GM12878 (cell line): ENCODE measurements at regions not wholly inside any gene's neighbourhood (a gene's known extent, or its start where the extent isn't known, plus 50 kb on each side); places are given as distances from the start of the nearest gene placed in this dataset.

Source experiments
- ATAC-seq: fragments of 200-7000 bp; cut with Tn5 transposase; 3 replicates; pipeline ENCODE4 v1.9.1; 2020; ENCODE audit warnings: mild to moderate bottlenecking, moderate library complexity
- BruUV-seq: library from RNA; stranded (reverse); fragments of 400-500 nt; replicated peaks from 2 replicates; lab custom pipeline; 2021; lab: Mats Ljungman, UMichigan
- CTCF ChIA-PET: fragments of 300-600 bp; sonication (Branson Sonifier 250); formaldehyde crosslinking; extraction: SDS; loops from one replicate; lab custom pipeline; 2021; ENCODE audit warnings: inconsistent platforms; lab: Yijun Ruan, JAX
- POLR2A ChIA-PET: fragments of 350-600 bp; formaldehyde crosslinking; extraction: SDS; loops from one replicate; lab custom pipeline; 2021; ENCODE audit warnings: inconsistent platforms; lab: Charles Lee
- RAD21 ChIA-PET: fragments of 300-600 bp; sonication (Branson Sonifier 250); formaldehyde crosslinking; loops from one replicate; lab custom pipeline; 2023; ENCODE audit warnings: antibody characterized with exemption; ENCODE audit not compliant: unreplicated experiment; lab: Charles Lee
- SMC1A ChIA-PET: fragments of 300-600 bp; sonication (Branson Sonifier 250); formaldehyde crosslinking; loops from one replicate; lab custom pipeline; 2023; ENCODE audit not compliant: unreplicated experiment, uncharacterized antibody; lab: Charles Lee
- DNase-seq: peaks from one replicate; pipeline ENCODE4 v3.0.0-alpha.2; 2011; ENCODE audit warnings: low read depth, low spot score
- FAIRE-seq: peaks from 3 replicates; lab custom pipeline; 2011; peaks lifted over from hg19 to GRCh38; lab: Jason Lieb, UNC
- H2AFZ ChIP-seq: 2 replicates; pipeline ENCODE4 v1.6.0; 2011; ENCODE audit warnings: low read depth, low read length, control low read depth; ENCODE audit not compliant: control insufficient read depth
- H3K27ac ChIP-seq: 2 replicates; pipeline ENCODE4 v1.5.1; 2011; ENCODE audit warnings: control low read depth; ENCODE audit not compliant: control insufficient read depth, insufficient read depth
- H3K27me3 ChIP-seq, 2 experiments: replicated peaks in 1 of 2; 2 replicates each; pipeline versions ENCODE4 v1.6.0 to v1.6.1; 2011; ENCODE audit warnings: low read length in 1 of 2; ENCODE audit not compliant: control insufficient read depth in 2 of 2, insufficient read depth in 2 of 2
- H3K36me3 ChIP-seq, 2 experiments: 2 replicates each; pipeline ENCODE4 v1.5.1; 2011; ENCODE audit warnings: low read length in 1 of 2; ENCODE audit not compliant: control insufficient read depth in 2 of 2, insufficient read depth in 2 of 2
- H3K4me1 ChIP-seq: 2 replicates; pipeline ENCODE4 v1.6.1; 2011; ENCODE audit warnings: mild to moderate bottlenecking, low read length, moderate library complexity, mixed read lengths; ENCODE audit not compliant: control insufficient read depth, insufficient read depth
- H3K4me2 ChIP-seq: 2 replicates; pipeline ENCODE4 v1.6.0; 2011; ENCODE audit warnings: control low read depth; ENCODE audit not compliant: control insufficient read depth, insufficient read depth
- H3K4me3 ChIP-seq: fragments of 200-600 bp; sonication (generic); 2 replicates; pipeline ENCODE4 v1.5.1; 2016
- H3K79me2 ChIP-seq: 2 replicates; pipeline ENCODE4 v1.6.0; 2011; ENCODE audit warnings: low read length; ENCODE audit not compliant: control insufficient read depth, insufficient read depth
- H3K9ac ChIP-seq: 2 replicates; pipeline ENCODE4 v1.8.0; 2011; ENCODE audit warnings: low read length, control low read depth, mixed read lengths; ENCODE audit not compliant: control insufficient read depth, insufficient read depth
- H3K9me3 ChIP-seq: replicated peaks from 3 replicates; pipeline ENCODE4 v1.5.1; 2011; ENCODE audit warnings: mild to moderate bottlenecking, low read length; ENCODE audit not compliant: control insufficient read depth, insufficient read depth
- H4K20me1 ChIP-seq: 2 replicates; pipeline ENCODE4 v1.6.0; 2011; ENCODE audit not compliant: control insufficient read depth, insufficient read depth
- ETV6 ChIP-seq, 2 experiments: fragments of 450-650 bp in 1 of 2; IDR thresholded peaks in 1 of 2; conservative IDR thresholded peaks in 1 of 2; 2 replicates each; pipeline ENCODE4 v1.6.1; 2014; ENCODE audit warnings: antibody characterized with exemption in 1 of 2, borderline replicate concordance in 1 of 2, low read depth in 1 of 2, mild to moderate bottlenecking in 1 of 2, moderate library complexity in 1 of 2
- IKZF1 ChIP-seq: fragments of 450-650 bp; conservative IDR thresholded peaks from 2 replicates; pipeline ENCODE4 v1.6.1; 2017; ENCODE audit warnings: antibody characterized with exemption, mild to moderate bottlenecking
- MXI1 ChIP-seq: fragments of 150-350 bp; IDR thresholded peaks from 2 replicates; pipeline ENCODE4 v1.6.1; 2011; ENCODE audit warnings: low read depth, mild to moderate bottlenecking, inconsistent platforms, low read length, improper control_type of control experiment
- NBN ChIP-seq: fragments of 450-650 bp; IDR thresholded peaks from 2 replicates; pipeline ENCODE4 v1.6.1; 2016
- SMAD5 ChIP-seq: IDR thresholded peaks from 2 replicates; pipeline ENCODE4 v1.6.1; 2016; ENCODE audit warnings: antibody characterized with exemption, low read depth
- SUPT20H ChIP-seq: IDR thresholded peaks from 2 replicates; pipeline ENCODE4 v1.6.1; 2011; ENCODE audit warnings: low read depth, mild to moderate bottlenecking, low read length, moderate library complexity, borderline replicate concordance; ENCODE audit not compliant: control insufficient read depth
- ZNF384 ChIP-seq: IDR thresholded peaks from 2 replicates; pipeline ENCODE4 v1.6.1; 2012; ENCODE audit warnings: low read depth, mild to moderate bottlenecking, low read length, improper control_type of control experiment, borderline replicate concordance
- ZSCAN29 ChIP-seq: fragments of 450-650 bp; IDR thresholded peaks from 2 replicates; pipeline ENCODE4 v1.6.1; 2017; ENCODE audit warnings: mild to moderate bottlenecking, moderate library complexity
- WGBS: methylation state at CpG from one replicate; pipeline ENCODE4 v1.1.6; 2016; ENCODE audit warnings: low lambda C conversion rate; ENCODE audit not compliant: insufficient replicate concordance, insufficient coverage; ENCODE audit errors: missing lambda C conversion rate; 5-methylcytosine and 5-hydroxymethylcytosine counted together
- in situ Hi-C: fragments of 300-500 bp; cut with MboI; formaldehyde crosslinking; loops from 9 replicates; pipeline ENCODE4 v1.14.3; 2018; ENCODE audit warnings: mixed read lengths
- intact Hi-C: fragments of 100-400 bp; cut with micrococcal nuclease; formaldehyde crosslinking; loops from one replicate; pipeline ENCODE4 v1.14.2; 2022; ENCODE audit not compliant: unreplicated experiment
- TF ChIP-seq, protein P1 (sequence below): IDR thresholded peaks from 2 replicates; pipeline ENCODE4 v1.6.1; 2011; ENCODE audit warnings: mild to moderate bottlenecking, low read depth, low read length, moderate library complexity; ENCODE audit not compliant: insufficient replicate concordance
- TF ChIP-seq, protein P2 (sequence below): fragments of 450-650 bp; IDR thresholded peaks from 2 replicates; pipeline ENCODE4 v1.6.1; 2016; ENCODE audit warnings: mild to moderate bottlenecking
- TF ChIP-seq, protein P3 (sequence below): fragments of 450-650 bp; IDR thresholded peaks from 2 replicates; pipeline ENCODE4 v1.6.1; 2017; ENCODE audit warnings: mild to moderate bottlenecking, moderate library complexity
- TF ChIP-seq, protein P4 (sequence below): fragments of 450-650 bp; IDR thresholded peaks from 2 replicates; pipeline ENCODE4 v1.6.1; 2017; ENCODE audit warnings: mild to moderate bottlenecking, low read depth, inconsistent platforms; ENCODE audit not compliant: poor library complexity, severe bottlenecking
- TF ChIP-seq, protein P5 (sequence below): fragments of 450-650 bp; IDR thresholded peaks from 2 replicates; pipeline ENCODE4 v1.6.1; 2016; ENCODE audit warnings: mild to moderate bottlenecking

DNA sequence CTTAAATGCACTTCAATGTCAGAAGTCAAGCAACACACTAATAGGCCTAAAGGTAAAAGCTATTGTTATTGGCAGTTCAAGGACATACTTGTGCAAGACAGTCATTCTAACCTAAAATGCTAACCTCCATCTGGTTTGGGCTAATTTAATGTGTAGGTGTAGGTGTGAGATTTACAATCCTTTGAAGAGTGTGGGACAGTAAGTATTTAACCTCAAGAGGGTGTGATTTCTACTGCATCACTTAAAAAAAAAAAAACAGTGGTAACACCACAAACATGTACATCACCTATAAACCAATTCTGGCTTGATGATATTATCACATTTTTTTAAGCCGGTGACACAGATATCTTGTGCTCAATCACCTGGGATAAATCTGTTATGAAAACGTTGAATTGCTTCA, 127.5 kb upstream of the MEF2C start:
- DNase-seq (no peak), ATAC-seq (peak; percentile 63), FAIRE-seq (no peak)
- ChIA-PET CTCF (interaction anchor here (2.2 kb wide), 1 partner anchor 29 kb away, joined by 6 read pairs; no protein-coding TSS in a partner anchor), SMC1A (interaction anchor here (1.0 to 3.1 kb wide), 8 partner anchors 9 to 719 kb away, joined by 3 to 10 read pairs (median 3); no protein-coding TSS in a partner anchor), POLR2A (interaction anchor here (0.7 to 0.9 kb wide), 2 partner anchors 11 to 12 kb away, joined by 3 read pairs; no protein-coding TSS in a partner anchor), RAD21 (interaction anchor here (1.1 to 2.1 kb wide), 6 partner anchors 54 to 280 kb away, joined by 3 to 5 read pairs (median 3); no protein-coding TSS in a partner anchor)
- intact Hi-C loops (no loop called here), in situ Hi-C loops (no loop called here)
- Histone ChIP-seq H3K79me2 (no peaks in the 10 kb centered on the region), H3K36me3 (no peaks in the 10 kb centered on the region), H3K4me3 (no peak overlapping the region), H3K4me2 (no peak overlapping the region), H3K27ac (no peak overlapping the region), H3K27me3 (no peaks in the 10 kb centered on the region), H3K9ac (no peak overlapping the region), H2AFZ (no peak overlapping the region), H3K4me1 (no peaks in the 10 kb centered on the region), H3K9me3 (no peaks in the 10 kb centered on the region; the same call in 2 of the 3 replicates), H4K20me1 (no peaks in the 10 kb centered on the region)
- BruUV-seq: no TSS peak
- WGBS: 100% methylated on average over 2 of the region's 2 CpGs
- TF ChIP-seq, protein P1, sequence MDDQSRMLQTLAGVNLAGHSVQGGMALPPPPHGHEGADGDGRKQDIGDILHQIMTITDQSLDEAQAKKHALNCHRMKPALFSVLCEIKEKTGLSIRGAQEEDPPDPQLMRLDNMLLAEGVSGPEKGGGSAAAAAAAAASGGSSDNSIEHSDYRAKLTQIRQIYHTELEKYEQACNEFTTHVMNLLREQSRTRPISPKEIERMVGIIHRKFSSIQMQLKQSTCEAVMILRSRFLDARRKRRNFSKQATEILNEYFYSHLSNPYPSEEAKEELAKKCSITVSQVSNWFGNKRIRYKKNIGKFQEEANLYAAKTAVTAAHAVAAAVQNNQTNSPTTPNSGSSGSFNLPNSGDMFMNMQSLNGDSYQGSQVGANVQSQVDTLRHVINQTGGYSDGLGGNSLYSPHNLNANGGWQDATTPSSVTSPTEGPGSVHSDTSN: no peak
- TF ChIP-seq ETV6 (conservative IDR thresholded peaks at IDR 0.05 in 1 of 2, IDR thresholded peaks at IDR 0.05 in 1 of 2; ENCODE audit: borderline replicate concordance in 1 of 2, low read depth in 1 of 2) (no peak), MXI1 (no peak), SMAD5 (no peak), NBN (peak; percentile 54; the same call in 1 of the 2 replicates), SUPT20H (no peak), ZSCAN29 (no peak), IKZF1 (peak; percentile 48; the same call in 1 of the 2 replicates), ZNF384 (peak; percentile 88)
- TF ChIP-seq, protein P2, sequence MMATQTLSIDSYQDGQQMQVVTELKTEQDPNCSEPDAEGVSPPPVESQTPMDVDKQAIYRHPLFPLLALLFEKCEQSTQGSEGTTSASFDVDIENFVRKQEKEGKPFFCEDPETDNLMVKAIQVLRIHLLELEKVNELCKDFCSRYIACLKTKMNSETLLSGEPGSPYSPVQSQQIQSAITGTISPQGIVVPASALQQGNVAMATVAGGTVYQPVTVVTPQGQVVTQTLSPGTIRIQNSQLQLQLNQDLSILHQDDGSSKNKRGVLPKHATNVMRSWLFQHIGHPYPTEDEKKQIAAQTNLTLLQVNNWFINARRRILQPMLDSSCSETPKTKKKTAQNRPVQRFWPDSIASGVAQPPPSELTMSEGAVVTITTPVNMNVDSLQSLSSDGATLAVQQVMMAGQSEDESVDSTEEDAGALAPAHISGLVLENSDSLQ: peak; percentile 47; the same call in 1 of the 2 replicates
- TF ChIP-seq, protein P3, sequence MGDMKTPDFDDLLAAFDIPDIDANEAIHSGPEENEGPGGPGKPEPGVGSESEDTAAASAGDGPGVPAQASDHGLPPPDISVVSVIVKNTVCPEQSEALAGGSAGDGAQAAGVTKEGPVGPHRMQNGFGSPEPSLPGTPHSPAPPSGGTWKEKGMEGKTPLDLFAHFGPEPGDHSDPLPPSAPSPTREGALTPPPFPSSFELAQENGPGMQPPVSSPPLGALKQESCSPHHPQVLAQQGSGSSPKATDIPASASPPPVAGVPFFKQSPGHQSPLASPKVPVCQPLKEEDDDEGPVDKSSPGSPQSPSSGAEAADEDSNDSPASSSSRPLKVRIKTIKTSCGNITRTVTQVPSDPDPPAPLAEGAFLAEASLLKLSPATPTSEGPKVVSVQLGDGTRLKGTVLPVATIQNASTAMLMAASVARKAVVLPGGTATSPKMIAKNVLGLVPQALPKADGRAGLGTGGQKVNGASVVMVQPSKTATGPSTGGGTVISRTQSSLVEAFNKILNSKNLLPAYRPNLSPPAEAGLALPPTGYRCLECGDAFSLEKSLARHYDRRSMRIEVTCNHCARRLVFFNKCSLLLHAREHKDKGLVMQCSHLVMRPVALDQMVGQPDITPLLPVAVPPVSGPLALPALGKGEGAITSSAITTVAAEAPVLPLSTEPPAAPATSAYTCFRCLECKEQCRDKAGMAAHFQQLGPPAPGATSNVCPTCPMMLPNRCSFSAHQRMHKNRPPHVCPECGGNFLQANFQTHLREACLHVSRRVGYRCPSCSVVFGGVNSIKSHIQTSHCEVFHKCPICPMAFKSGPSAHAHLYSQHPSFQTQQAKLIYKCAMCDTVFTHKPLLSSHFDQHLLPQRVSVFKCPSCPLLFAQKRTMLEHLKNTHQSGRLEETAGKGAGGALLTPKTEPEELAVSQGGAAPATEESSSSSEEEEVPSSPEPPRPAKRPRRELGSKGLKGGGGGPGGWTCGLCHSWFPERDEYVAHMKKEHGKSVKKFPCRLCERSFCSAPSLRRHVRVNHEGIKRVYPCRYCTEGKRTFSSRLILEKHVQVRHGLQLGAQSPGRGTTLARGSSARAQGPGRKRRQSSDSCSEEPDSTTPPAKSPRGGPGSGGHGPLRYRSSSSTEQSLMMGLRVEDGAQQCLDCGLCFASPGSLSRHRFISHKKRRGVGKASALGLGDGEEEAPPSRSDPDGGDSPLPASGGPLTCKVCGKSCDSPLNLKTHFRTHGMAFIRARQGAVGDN: no peak
- TF ChIP-seq, protein P4, sequence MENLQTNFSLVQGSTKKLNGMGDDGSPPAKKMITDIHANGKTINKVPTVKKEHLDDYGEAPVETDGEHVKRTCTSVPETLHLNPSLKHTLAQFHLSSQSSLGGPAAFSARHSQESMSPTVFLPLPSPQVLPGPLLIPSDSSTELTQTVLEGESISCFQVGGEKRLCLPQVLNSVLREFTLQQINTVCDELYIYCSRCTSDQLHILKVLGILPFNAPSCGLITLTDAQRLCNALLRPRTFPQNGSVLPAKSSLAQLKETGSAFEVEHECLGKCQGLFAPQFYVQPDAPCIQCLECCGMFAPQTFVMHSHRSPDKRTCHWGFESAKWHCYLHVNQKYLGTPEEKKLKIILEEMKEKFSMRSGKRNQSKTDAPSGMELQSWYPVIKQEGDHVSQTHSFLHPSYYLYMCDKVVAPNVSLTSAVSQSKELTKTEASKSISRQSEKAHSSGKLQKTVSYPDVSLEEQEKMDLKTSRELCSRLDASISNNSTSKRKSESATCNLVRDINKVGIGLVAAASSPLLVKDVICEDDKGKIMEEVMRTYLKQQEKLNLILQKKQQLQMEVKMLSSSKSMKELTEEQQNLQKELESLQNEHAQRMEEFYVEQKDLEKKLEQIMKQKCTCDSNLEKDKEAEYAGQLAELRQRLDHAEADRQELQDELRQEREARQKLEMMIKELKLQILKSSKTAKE: no peak
- TF ChIP-seq, protein P5, sequence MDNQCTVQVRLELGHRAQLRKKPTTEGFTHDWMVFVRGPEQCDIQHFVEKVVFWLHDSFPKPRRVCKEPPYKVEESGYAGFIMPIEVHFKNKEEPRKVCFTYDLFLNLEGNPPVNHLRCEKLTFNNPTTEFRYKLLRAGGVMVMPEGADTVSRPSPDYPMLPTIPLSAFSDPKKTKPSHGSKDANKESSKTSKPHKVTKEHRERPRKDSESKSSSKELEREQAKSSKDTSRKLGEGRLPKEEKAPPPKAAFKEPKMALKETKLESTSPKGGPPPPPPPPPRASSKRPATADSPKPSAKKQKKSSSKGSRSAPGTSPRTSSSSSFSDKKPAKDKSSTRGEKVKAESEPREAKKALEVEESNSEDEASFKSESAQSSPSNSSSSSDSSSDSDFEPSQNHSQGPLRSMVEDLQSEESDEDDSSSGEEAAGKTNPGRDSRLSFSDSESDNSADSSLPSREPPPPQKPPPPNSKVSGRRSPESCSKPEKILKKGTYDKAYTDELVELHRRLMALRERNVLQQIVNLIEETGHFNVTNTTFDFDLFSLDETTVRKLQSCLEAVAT: no peak
